HepG2 (cell line): ENCODE measurements at regions not wholly inside any gene's neighbourhood (a gene's known extent, or its start where the extent isn't known, plus 50 kb on each side); places are given as distances from the start of the nearest gene placed in this dataset.

Source experiments
- ATAC-seq: fragments of 200-7000 bp; cut with Tn5 transposase; 3 replicates; pipeline ENCODE4 v1.9.1; 2020; ENCODE audit warnings: mild to moderate bottlenecking, moderate library complexity
- BruUV-seq: library from RNA; stranded (reverse); fragments of 400-500 nt; replicated peaks from 2 replicates; lab custom pipeline; 2021; lab: Mats Ljungman, UMichigan
- CTCF ChIA-PET: fragments of 300-600 bp; formaldehyde crosslinking; extraction: SDS; loops from one replicate; lab custom pipeline; 2021; ENCODE audit warnings: low total read pairs, inconsistent platforms, low intra/inter-chr PET ratio; lab: Yijun Ruan, JAX
- POLR2A ChIA-PET: fragments of 350-600 bp; sonication (Branson Sonifier 250); formaldehyde crosslinking; loops from one replicate; lab custom pipeline; 2020; ENCODE audit warnings: antibody characterized with exemption, inconsistent platforms; lab: Yijun Ruan, JAX
- DNase-seq: peaks from one replicate; pipeline ENCODE4 v3.0.0-alpha.2; 2015; ENCODE audit warnings: low spot score
- FAIRE-seq: peaks from 3 replicates; lab custom pipeline; 2011; peaks lifted over from hg19 to GRCh38; lab: Jason Lieb, UNC
- H2AFZ ChIP-seq: one replicate; pipeline ENCODE4 v1.6.1; 2011; ENCODE audit warnings: low read length, inconsistent platforms
- H3K27ac ChIP-seq: fragments of 300-600 bp; 3 replicates; pipeline ENCODE4 v1.8.0; 2011; ENCODE audit warnings: mixed run types, mild to moderate bottlenecking, mixed read lengths, low read length, inconsistent platforms; ENCODE audit not compliant: insufficient read depth; ENCODE audit errors: extremely low read length
- H3K27me3 ChIP-seq, 2 experiments: fragments of 200-600 bp in 1 of 2; 2 replicates in 1 of 2; 3 replicates in 1 of 2; pipeline versions ENCODE4 v1.6.0 to v1.8.0; 2011; ENCODE audit warnings: low read length in 2 of 2, mild to moderate bottlenecking in 2 of 2, moderate library complexity in 2 of 2, inconsistent platforms in 1 of 2; ENCODE audit not compliant: insufficient read depth in 2 of 2, control insufficient read depth in 1 of 2
- H3K36me3 ChIP-seq, 2 experiments: fragments of 200-600 bp in 1 of 2; replicated peaks in 1 of 2; 2 replicates in 1 of 2; 3 replicates in 1 of 2; pipeline versions ENCODE4 v1.5.1 to v1.8.0; 2011; ENCODE audit warnings: low read length in 2 of 2, inconsistent platforms in 1 of 2; ENCODE audit not compliant: insufficient read depth in 2 of 2, control insufficient read depth in 1 of 2
- H3K4me1 ChIP-seq: 2 replicates; pipeline ENCODE4 v1.5.1; 2012; ENCODE audit warnings: low read length, inconsistent platforms; ENCODE audit not compliant: insufficient read depth
- H3K4me2 ChIP-seq: 2 replicates; pipeline ENCODE4 v1.6.0; 2011; ENCODE audit warnings: low read depth, low read length, inconsistent platforms
- H3K4me3 ChIP-seq, 3 experiments: fragments of 200-600 bp in 1 of 3; sonication (generic), shearing (Covaris generic) in 1 of 3; replicated peaks in 1 of 3; 2 replicates each; pipeline ENCODE4 v1.5.1; 2011 to 2016; ENCODE audit warnings: low read length in 3 of 3, inconsistent platforms in 2 of 3, low read depth in 2 of 3, mild to moderate bottlenecking in 2 of 3, control low read depth in 1 of 3, mixed read lengths in 1 of 3; ENCODE audit not compliant: insufficient read depth in 1 of 3
- H3K79me2 ChIP-seq: one replicate; pipeline ENCODE4 v1.6.1; 2011; ENCODE audit warnings: low read length, inconsistent platforms; ENCODE audit not compliant: insufficient read depth
- H3K9ac ChIP-seq: 2 replicates; pipeline ENCODE4 v1.6.0; 2011; ENCODE audit warnings: mild to moderate bottlenecking, low read depth, low read length, inconsistent platforms; ENCODE audit not compliant: insufficient read depth
- H3K9me3 ChIP-seq: 2 replicates; pipeline ENCODE4 v1.5.1; 2012; ENCODE audit warnings: mild to moderate bottlenecking, low read length
- H4K20me1 ChIP-seq: 2 replicates; pipeline ENCODE4 v1.6.0; 2011; ENCODE audit warnings: inconsistent platforms, mild to moderate bottlenecking, low read length, moderate library complexity; ENCODE audit not compliant: insufficient read depth
- BCL6 ChIP-seq: IDR thresholded peaks from 2 replicates; pipeline ENCODE4 v1.6.1; 2016; ENCODE audit warnings: missing genetic modification reagents, missing compliant biosample characterization
- ZFP82 ChIP-seq: sonication (generic); formaldehyde crosslinking; IDR thresholded peaks from 2 replicates; pipeline ENCODE4 v1.5.1; 2020; ENCODE audit warnings: mild to moderate bottlenecking, missing genetic modification reagents, borderline replicate concordance
- ZNF883 ChIP-seq: sonication (generic); formaldehyde crosslinking; IDR thresholded peaks from 2 replicates; pipeline ENCODE4 v1.5.1; 2020; ENCODE audit warnings: mild to moderate bottlenecking, missing genetic modification reagents; ENCODE audit errors: not compliant biosample characterization
- WGBS: methylation state at CpG from one replicate; pipeline ENCODE4 v1.1.6; 2017; ENCODE audit warnings: low lambda C conversion rate; 5-methylcytosine and 5-hydroxymethylcytosine counted together
- in situ Hi-C: cut with HindIII; loops from 2 replicates; pipeline ENCODE4 v1.10.0; 2017; ENCODE audit warnings: low pct_unique_long_range_greater_than_20kb; ENCODE audit not compliant: extremely low pct_ligation_motif_present
- intact Hi-C: fragments of 100-400 bp; cut with micrococcal nuclease; formaldehyde crosslinking; loops from one replicate; pipeline ENCODE4 v1.10.0; 2022; ENCODE audit not compliant: unreplicated experiment
- TF ChIP-seq, protein P1 (sequence below): sonication (generic); formaldehyde crosslinking; IDR thresholded peaks from 2 replicates; pipeline ENCODE4 v1.4.0; 2020; ENCODE audit warnings: mild to moderate bottlenecking, missing genetic modification reagents
- TF ChIP-seq, protein P2 (sequence below): sonication (generic); formaldehyde crosslinking; IDR thresholded peaks from 2 replicates; pipeline ENCODE4 v1.4.0; 2020; ENCODE audit warnings: missing genetic modification reagents

DNA sequence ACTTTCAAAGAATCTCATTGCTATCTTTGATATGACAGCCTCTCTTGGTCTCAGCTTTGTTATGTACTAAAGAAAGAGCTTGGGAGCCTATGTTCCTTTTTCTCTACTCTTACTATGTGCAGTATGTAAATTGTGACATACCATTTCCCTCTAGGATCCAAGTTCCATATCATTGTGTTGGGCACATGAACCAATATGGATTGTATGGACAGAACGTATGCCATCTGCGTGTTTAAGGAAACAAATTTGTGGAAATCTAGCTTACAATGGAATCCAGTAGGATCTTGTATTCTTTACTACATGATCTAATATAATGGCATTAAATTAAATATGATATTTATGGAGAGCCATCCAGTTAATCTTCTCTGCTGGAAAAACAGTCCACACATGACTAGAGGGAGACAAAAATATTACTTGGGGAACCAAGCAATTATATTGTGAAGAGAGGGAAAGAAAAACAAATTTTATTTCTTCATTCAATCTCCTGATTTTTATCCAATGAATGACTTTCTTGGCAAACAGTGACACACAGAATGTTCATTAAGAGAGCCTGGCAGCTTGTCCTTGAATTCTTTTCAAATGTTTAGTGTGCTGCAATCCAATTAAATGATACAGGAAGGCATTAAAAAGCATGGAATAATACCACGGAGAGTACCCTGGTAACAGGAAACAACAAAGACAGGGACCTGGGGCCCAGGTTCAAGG lies 106.5 kb upstream of the DAB1 start (continued):
- TF ChIP-seq, protein P1, sequence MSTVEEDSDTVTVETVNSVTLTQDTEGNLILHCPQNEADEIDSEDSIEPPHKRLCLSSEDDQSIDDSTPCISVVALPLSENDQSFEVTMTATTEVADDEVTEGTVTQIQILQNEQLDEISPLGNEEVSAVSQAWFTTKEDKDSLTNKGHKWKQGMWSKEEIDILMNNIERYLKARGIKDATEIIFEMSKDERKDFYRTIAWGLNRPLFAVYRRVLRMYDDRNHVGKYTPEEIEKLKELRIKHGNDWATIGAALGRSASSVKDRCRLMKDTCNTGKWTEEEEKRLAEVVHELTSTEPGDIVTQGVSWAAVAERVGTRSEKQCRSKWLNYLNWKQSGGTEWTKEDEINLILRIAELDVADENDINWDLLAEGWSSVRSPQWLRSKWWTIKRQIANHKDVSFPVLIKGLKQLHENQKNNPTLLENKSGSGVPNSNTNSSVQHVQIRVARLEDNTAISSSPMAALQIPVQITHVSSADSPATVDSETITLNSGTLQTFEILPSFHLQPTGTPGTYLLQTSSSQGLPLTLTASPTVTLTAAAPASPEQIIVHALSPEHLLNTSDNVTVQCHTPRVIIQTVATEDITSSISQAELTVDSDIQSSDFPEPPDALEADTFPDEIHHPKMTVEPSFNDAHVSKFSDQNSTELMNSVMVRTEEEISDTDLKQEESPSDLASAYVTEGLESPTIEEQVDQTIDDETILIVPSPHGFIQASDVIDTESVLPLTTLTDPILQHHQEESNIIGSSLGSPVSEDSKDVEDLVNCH (CRISPR knock-in tag): no peak
- TF ChIP-seq, all 625 proteins: peak for 0

DNA sequence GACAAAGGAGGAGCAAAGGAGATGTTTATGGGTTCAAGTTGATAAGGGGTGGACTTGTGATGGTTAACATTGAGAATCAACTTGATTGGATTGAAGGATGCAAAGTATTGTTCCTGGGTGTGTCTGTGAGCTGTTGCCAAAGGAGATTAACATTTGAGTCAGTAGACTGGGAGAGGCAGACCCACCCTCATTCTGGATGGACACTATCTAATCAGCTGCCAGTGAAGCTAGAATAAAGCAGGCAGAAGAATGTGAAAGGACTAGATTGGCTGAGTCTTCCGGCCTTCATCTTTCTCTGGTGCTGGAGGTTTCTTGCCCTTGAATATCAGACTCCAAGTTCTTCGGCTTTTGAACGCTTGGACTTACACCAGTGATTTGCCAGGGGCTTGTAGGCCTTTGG lies 98.7 kb upstream of the DAB1 start:
- no peak overlapping the region for H3K27ac ChIP-seq

More for the DNA sequence above, 98.7 kb upstream of the DAB1 start:
- DNase-seq: no peak
- ATAC-seq: no peak
- H3K79me2 ChIP-seq: no peaks in the 10 kb centered on the region
- TF ChIP-seq, protein P2, sequence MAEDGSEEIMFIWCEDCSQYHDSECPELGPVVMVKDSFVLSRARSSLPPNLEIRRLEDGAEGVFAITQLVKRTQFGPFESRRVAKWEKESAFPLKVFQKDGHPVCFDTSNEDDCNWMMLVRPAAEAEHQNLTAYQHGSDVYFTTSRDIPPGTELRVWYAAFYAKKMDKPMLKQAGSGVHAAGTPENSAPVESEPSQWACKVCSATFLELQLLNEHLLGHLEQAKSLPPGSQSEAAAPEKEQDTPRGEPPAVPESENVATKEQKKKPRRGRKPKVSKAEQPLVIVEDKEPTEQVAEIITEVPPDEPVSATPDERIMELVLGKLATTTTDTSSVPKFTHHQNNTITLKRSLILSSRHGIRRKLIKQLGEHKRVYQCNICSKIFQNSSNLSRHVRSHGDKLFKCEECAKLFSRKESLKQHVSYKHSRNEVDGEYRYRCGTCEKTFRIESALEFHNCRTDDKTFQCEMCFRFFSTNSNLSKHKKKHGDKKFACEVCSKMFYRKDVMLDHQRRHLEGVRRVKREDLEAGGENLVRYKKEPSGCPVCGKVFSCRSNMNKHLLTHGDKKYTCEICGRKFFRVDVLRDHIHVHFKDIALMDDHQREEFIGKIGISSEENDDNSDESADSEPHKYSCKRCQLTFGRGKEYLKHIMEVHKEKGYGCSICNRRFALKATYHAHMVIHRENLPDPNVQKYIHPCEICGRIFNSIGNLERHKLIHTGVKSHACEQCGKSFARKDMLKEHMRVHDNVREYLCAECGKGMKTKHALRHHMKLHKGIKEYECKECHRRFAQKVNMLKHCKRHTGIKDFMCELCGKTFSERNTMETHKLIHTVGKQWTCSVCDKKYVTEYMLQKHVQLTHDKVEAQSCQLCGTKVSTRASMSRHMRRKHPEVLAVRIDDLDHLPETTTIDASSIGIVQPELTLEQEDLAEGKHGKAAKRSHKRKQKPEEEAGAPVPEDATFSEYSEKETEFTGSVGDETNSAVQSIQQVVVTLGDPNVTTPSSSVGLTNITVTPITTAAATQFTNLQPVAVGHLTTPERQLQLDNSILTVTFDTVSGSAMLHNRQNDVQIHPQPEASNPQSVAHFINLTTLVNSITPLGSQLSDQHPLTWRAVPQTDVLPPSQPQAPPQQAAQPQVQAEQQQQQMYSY (CRISPR knock-in tag): no peak
- TF ChIP-seq ZFP82 (CRISPR knock-in tag) (no peak), ZNF883 (no peak), BCL6 (CRISPR knock-in tag) (no peak)
- TF ChIP-seq, all 625 proteins: peak for 0
- no peak overlapping the region for H2AFZ ChIP-seq
- H3K9me3 ChIP-seq: no peaks in the 10 kb centered on the region
- H4K20me1 ChIP-seq: no peaks in the 10 kb centered on the region
- intact Hi-C loops: no loop called here
- WGBS: 64% methylated on average over 3 of the region's 3 CpGs
- H3K9ac ChIP-seq: no peak overlapping the region
- H3K27me3 ChIP-seq: no peaks in the 10 kb centered on the region
- H3K4me2 ChIP-seq: no peak overlapping the region
- no peaks in the 10 kb centered on the region for H3K36me3 ChIP-seq
- ChIA-PET POLR2A (no interaction called here), CTCF (no interaction called here)
- FAIRE-seq: no peak
- no TSS peak for BruUV-seq
- in situ Hi-C loops: no loop called here
- no peaks in the 10 kb centered on the region for H3K4me1 ChIP-seq
- H3K4me3 ChIP-seq: no peak overlapping the region
